ENCODE measurements at regions not wholly inside any gene's neighbourhood (a gene's known extent, or its start where the extent isn't known, plus 50 kb on each side); places are given as distances from the start of the nearest gene placed in this dataset.

GRCh38 chr5:3024126-3024525, 272.6 kb upstream of the IRX2 start:
- TF ChIP-seq, protein P1, sequence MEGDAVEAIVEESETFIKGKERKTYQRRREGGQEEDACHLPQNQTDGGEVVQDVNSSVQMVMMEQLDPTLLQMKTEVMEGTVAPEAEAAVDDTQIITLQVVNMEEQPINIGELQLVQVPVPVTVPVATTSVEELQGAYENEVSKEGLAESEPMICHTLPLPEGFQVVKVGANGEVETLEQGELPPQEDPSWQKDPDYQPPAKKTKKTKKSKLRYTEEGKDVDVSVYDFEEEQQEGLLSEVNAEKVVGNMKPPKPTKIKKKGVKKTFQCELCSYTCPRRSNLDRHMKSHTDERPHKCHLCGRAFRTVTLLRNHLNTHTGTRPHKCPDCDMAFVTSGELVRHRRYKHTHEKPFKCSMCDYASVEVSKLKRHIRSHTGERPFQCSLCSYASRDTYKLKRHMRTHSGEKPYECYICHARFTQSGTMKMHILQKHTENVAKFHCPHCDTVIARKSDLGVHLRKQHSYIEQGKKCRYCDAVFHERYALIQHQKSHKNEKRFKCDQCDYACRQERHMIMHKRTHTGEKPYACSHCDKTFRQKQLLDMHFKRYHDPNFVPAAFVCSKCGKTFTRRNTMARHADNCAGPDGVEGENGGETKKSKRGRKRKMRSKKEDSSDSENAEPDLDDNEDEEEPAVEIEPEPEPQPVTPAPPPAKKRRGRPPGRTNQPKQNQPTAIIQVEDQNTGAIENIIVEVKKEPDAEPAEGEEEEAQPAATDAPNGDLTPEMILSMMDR (IDR thresholded peaks at IDR 0.05) = no peak
- no peak for TF ChIP-seq POLR2A (IDR thresholded peaks at IDR 0.05)

Measured in thyroid gland (tissue), 4 donors.